ENCODE measurements at regions not wholly inside any gene's neighbourhood (a gene's known extent, or its start where the extent isn't known, plus 50 kb on each side); places are given as distances from the start of the nearest gene placed in this dataset.
"Not testable (repeated sequence)": the region's sequence is repeated elsewhere in the genome, so short reads cannot be mapped to it uniquely, and the experiment has no call there.

DNA sequence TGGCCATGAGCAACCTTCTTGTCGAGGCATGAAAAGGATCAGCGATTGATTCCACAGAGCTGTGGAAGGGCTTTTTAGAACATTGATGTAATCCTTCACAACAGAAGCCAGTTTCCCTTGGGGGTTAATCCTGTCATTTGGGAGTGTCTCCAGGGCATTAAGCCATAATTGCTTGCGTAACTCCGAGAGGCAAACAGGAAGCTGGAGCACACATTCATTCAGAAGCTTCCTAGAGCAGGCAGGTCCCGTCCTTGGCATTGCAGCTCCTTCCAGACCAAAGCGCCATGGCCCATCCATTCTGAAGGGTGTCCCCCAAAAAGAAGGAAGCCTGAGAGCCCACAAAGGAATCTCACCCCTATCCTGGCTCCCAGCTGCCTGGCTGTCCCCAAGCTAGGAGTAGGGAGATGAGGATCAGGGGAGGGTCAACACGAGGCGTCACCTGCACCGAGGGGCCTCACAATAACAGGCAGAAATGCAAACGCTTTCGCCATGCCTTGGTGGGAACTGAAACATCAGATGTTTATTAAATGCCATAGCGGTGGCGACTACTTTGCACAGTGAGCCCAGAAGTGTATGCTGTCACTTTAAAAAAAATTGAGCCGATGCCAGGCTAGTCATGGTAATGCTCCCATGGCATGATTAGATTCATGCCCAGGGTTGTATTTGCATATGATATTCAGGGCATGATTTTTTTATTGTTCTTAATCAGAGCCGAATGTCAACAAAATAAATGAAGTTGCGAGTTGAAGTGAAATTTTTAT lies 339.4 kb downstream of the BCL11A start:
- no peak for TF ChIP-seq TAF1 (IDR thresholded peaks at IDR 0.05; ENCODE audit: low read depth)
- no peak for TF ChIP-seq MXI1 (conservative IDR thresholded peaks at IDR 0.05; ENCODE audit: poor library complexity, severe bottlenecking)
- TF ChIP-seq EZH2 (IDR thresholded peaks at IDR 0.05; ENCODE audit: borderline replicate concordance, insufficient read depth, low read length, poor library complexity, severe bottlenecking), result no peak
- TF ChIP-seq REST (IDR thresholded peaks at IDR 0.05; ENCODE audit: borderline replicate concordance), result no peak
- no peak for TF ChIP-seq SMC3 (conservative IDR thresholded peaks at IDR 0.05; ENCODE audit: poor library complexity)
- no peak for TF ChIP-seq CTCF (IDR thresholded peaks at IDR 0.05; ENCODE audit: poor library complexity, severe bottlenecking)
- no peak for TF ChIP-seq RAD21 (conservative IDR thresholded peaks at IDR 0.05)
- no peak for TF ChIP-seq EP300 (conservative IDR thresholded peaks at IDR 0.05; ENCODE audit: poor library complexity, severe bottlenecking)
- TF ChIP-seq POLR2AphosphoS5 (IDR thresholded peaks at IDR 0.05), result no peak
- H3K4me2 ChIP-seq (ENCODE audit: low read length), result no peak overlapping the region

GRCh38 chr2:60212181-60212945 lies 341.1 kb downstream of the BCL11A start:
- no peaks in the 10 kb centered on the region for H4K20me1 ChIP-seq (ENCODE audit: insufficient read depth)
- H3K9me2 ChIP-seq (ENCODE audit: insufficient read depth, low read length), result no peaks in the 10 kb centered on the region
- H3K9ac ChIP-seq (ENCODE audit: low read length), result no peak overlapping the region
- no peak overlapping the region for H3K27ac ChIP-seq (ENCODE audit: low read length)
- no peaks in the 10 kb centered on the region for H3K27me3 ChIP-seq (ENCODE audit: insufficient read depth, low read depth, low read length)
- H2AFZ ChIP-seq (ENCODE audit: low read depth, low read length), result no peak overlapping the region
- H3K79me2 ChIP-seq (replicated peaks; ENCODE audit: insufficient read depth, low read length), result no peaks in the 10 kb centered on the region
- no peaks in the 10 kb centered on the region for H3K9me3 ChIP-seq (ENCODE audit: low read length)
- no peak overlapping the region for H3K4me2 ChIP-seq (ENCODE audit: low read length)
- TF ChIP-seq RAD21 (conservative IDR thresholded peaks at IDR 0.05), result no peak
- TF ChIP-seq EP300 (conservative IDR thresholded peaks at IDR 0.05; ENCODE audit: poor library complexity, severe bottlenecking), result no peak
- no peak for TF ChIP-seq SMC3 (conservative IDR thresholded peaks at IDR 0.05; ENCODE audit: poor library complexity)
- TF ChIP-seq EZH2 (IDR thresholded peaks at IDR 0.05; ENCODE audit: borderline replicate concordance, insufficient read depth, low read length, poor library complexity, severe bottlenecking), result no peak
- TF ChIP-seq TAF1 (IDR thresholded peaks at IDR 0.05; ENCODE audit: low read depth), result no peak
- TF ChIP-seq CTCF (IDR thresholded peaks at IDR 0.05; ENCODE audit: poor library complexity, severe bottlenecking), result no peak
- TF ChIP-seq POLR2AphosphoS5 (IDR thresholded peaks at IDR 0.05), result no peak
- TF ChIP-seq MXI1 (conservative IDR thresholded peaks at IDR 0.05; ENCODE audit: poor library complexity, severe bottlenecking), result no peak
- H3F3A ChIP-seq (ENCODE audit: insufficient read depth, low read length, poor library complexity, severe bottlenecking), result no peaks in the 10 kb centered on the region
- H3K36me3 ChIP-seq (ENCODE audit: insufficient read depth, low read length), result no peaks in the 10 kb centered on the region
- no peak overlapping the region for H3K4me3 ChIP-seq (ENCODE audit: low read length)

More for the DNA sequence above, 339.4 kb downstream of the BCL11A start:
- H3K27ac ChIP-seq (ENCODE audit: low read length), result no peak overlapping the region
- H3K36me3 ChIP-seq (ENCODE audit: insufficient read depth, low read length), result no peaks in the 10 kb centered on the region
- H3K9me3 ChIP-seq (ENCODE audit: low read length), result no peaks in the 10 kb centered on the region
- no peaks in the 10 kb centered on the region for H3K27me3 ChIP-seq (ENCODE audit: insufficient read depth, low read depth, low read length)
- H3K9me2 ChIP-seq (ENCODE audit: insufficient read depth, low read length), result no peaks in the 10 kb centered on the region
- no peak overlapping the region for H3K9ac ChIP-seq (ENCODE audit: low read length)
- H3F3A ChIP-seq (ENCODE audit: insufficient read depth, low read length, poor library complexity, severe bottlenecking), result no peaks in the 10 kb centered on the region
- no peaks in the 10 kb centered on the region for H3K79me2 ChIP-seq (replicated peaks; ENCODE audit: insufficient read depth, low read length)
- no peak overlapping the region for H3K4me3 ChIP-seq (ENCODE audit: low read length)
- no peak overlapping the region for H2AFZ ChIP-seq (ENCODE audit: low read depth, low read length)
- no peaks in the 10 kb centered on the region for H4K20me1 ChIP-seq (ENCODE audit: insufficient read depth)

GRCh38 chr2:60189006-60189405 lies 364.4 kb downstream of the BCL11A start:
- not testable (repeated sequence) for H3K36me3 ChIP-seq (ENCODE audit: insufficient read depth, low read length); H4K20me1 ChIP-seq (ENCODE audit: insufficient read depth); H3K4me3 ChIP-seq (ENCODE audit: low read length); H3K27me3 ChIP-seq (ENCODE audit: insufficient read depth, low read depth, low read length); H3F3A ChIP-seq (ENCODE audit: insufficient read depth, low read length, poor library complexity, severe bottlenecking); H3K4me2 ChIP-seq (ENCODE audit: low read length); H3K9me2 ChIP-seq (ENCODE audit: insufficient read depth, low read length); H3K9me3 ChIP-seq (ENCODE audit: low read length); H3K27ac ChIP-seq (ENCODE audit: low read length); H3K9ac ChIP-seq (ENCODE audit: low read length); H3K79me2 ChIP-seq (replicated peaks; ENCODE audit: insufficient read depth, low read length); H2AFZ ChIP-seq (ENCODE audit: low read depth, low read length)
